HUDEP-2 (cell line): ENCODE measurements at regions not wholly inside any gene's neighbourhood (a gene's known extent, or its start where the extent isn't known, plus 50 kb on each side); places are given as distances from the start of the nearest gene placed in this dataset.

Experiments used
- DNase-seq, 76 experiments: peaks; one replicate each; lab custom pipeline; 2025; ENCODE audit not compliant: unreplicated experiment in 76 of 76; lab: John Stamatoyannopoulos, UW

GRCh38 chr10:44042075-44042770, 342.7 kb downstream of the CXCL12 start:
- DNase-seq: no peak

GRCh38 chr10:44039599-44039998, 345.3 kb downstream of the CXCL12 start:
- no peak for DNase-seq

- DNase-seq: no peak
Measured at GRCh38 chr10:44036425-44036824, 348.5 kb downstream of the CXCL12 start.

GRCh38 chr10:44035474-44036197, 349.3 kb downstream of the CXCL12 start:
- no peak for DNase-seq

- DNase-seq: no peak
Measured at GRCh38 chr10:44034946-44035345, 350.0 kb downstream of the CXCL12 start.

GRCh38 chr10:44033008-44033407, 351.9 kb downstream of the CXCL12 start:
- no peak for DNase-seq

GRCh38 chr10:44032216-44032615, 352.7 kb downstream of the CXCL12 start:
- no peak for DNase-seq

- DNase-seq: no peak
Measured at GRCh38 chr10:44030738-44031137, 354.2 kb downstream of the CXCL12 start.

GRCh38 chr10:44030132-44030531, 354.8 kb downstream of the CXCL12 start:
- no peak for DNase-seq

GRCh38 chr10:44028384-44029137, 356.3 kb downstream of the CXCL12 start:
- DNase-seq: no peak

- DNase-seq: no peak
Measured at GRCh38 chr10:44024356-44025116, 360.4 kb downstream of the CXCL12 start.

- no peak for DNase-seq
Measured at GRCh38 chr10:44023517-44023916, 361.4 kb downstream of the CXCL12 start.

GRCh38 chr10:44022203-44022602, 362.7 kb downstream of the CXCL12 start:
- DNase-seq: no peak

- no peak for DNase-seq
Measured at GRCh38 chr10:44020322-44021111, 364.4 kb downstream of the CXCL12 start.

GRCh38 chr10:44017483-44018145, 367.3 kb downstream of the CXCL12 start:
- DNase-seq: no peak

GRCh38 chr10:44016589-44017482, 368.1 kb downstream of the CXCL12 start:
- DNase-seq: no peak

GRCh38 chr10:44015702-44016500, 367.2 kb upstream of the ZNF32 start:
- no peak for DNase-seq
